ENCODE measurements at regions not wholly inside any gene's neighbourhood (a gene's known extent, or its start where the extent isn't known, plus 50 kb on each side); places are given as distances from the start of the nearest gene placed in this dataset.

DNA sequence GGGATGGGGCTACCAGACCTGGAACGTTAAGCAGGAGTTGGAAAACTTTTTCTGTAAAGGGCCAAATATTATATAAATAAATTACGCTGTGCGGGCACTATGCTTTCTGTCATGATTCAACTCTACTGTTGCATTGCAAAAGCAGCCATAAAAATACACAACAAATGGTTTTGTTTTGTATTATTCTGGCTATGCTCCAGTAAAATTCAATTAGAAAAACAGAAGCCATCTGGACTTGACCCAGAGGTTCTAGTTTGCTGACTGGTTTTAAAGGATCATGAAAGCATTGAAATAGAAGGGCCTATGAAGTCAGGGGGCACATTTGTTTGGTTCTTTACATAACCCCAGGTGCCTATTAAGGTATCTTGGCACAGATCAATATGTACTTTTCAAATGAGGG, 647.4 kb upstream of the LMCD1 start:
- in situ Hi-C loops (cut with HindIII; ENCODE audit: low pct_ligation_motif_present, low sequenced_read_pairs): no loop called here
- DNase-seq: no peak
- Histone ChIP-seq H3K27me3 (replicated peaks) (no peaks in the 10 kb centered on the region), H3K36me3 (replicated peaks) (no peaks in the 10 kb centered on the region), H3K27ac (no peak overlapping the region), H3K4me3 (ENCODE audit: low read depth, low read length) (no peak overlapping the region)
- TF ChIP-seq, protein P1, sequence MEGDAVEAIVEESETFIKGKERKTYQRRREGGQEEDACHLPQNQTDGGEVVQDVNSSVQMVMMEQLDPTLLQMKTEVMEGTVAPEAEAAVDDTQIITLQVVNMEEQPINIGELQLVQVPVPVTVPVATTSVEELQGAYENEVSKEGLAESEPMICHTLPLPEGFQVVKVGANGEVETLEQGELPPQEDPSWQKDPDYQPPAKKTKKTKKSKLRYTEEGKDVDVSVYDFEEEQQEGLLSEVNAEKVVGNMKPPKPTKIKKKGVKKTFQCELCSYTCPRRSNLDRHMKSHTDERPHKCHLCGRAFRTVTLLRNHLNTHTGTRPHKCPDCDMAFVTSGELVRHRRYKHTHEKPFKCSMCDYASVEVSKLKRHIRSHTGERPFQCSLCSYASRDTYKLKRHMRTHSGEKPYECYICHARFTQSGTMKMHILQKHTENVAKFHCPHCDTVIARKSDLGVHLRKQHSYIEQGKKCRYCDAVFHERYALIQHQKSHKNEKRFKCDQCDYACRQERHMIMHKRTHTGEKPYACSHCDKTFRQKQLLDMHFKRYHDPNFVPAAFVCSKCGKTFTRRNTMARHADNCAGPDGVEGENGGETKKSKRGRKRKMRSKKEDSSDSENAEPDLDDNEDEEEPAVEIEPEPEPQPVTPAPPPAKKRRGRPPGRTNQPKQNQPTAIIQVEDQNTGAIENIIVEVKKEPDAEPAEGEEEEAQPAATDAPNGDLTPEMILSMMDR (IDR thresholded peaks at IDR 0.05; ENCODE audit: low read depth, low read length, missing control alignments): no peak

DNA sequence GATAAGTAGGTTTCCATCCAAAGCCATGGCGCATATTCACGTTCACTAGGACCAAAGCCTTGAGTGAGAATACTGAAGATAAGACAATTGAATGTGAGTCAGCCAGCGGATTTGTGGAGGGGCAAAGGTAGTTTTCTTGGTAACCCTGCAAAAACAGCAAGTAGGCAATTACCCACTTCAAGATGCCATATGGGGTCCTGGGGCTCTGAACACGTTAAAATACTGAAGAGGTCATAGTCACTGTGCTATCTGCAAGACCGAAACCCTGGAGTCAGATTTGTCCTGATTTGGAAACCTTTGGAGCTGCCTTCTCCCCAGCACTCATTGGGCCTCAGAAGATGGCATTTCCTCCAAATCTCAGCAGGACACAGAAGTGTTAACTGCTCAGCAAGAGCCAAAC, 646.9 kb upstream of the LMCD1 start:
- no peak for DNase-seq
- H3K4me3 ChIP-seq (ENCODE audit: low read depth, low read length): no peak overlapping the region
- no peaks in the 10 kb centered on the region for H3K36me3 ChIP-seq (replicated peaks)
- no peaks in the 10 kb centered on the region for H3K27me3 ChIP-seq (replicated peaks)
- no peak overlapping the region for H3K27ac ChIP-seq
- in situ Hi-C loops (cut with HindIII; ENCODE audit: low pct_ligation_motif_present, low sequenced_read_pairs): no loop called here
- TF ChIP-seq, protein P1 (IDR thresholded peaks at IDR 0.05; ENCODE audit: low read depth, low read length, missing control alignments): no peak

DNA sequence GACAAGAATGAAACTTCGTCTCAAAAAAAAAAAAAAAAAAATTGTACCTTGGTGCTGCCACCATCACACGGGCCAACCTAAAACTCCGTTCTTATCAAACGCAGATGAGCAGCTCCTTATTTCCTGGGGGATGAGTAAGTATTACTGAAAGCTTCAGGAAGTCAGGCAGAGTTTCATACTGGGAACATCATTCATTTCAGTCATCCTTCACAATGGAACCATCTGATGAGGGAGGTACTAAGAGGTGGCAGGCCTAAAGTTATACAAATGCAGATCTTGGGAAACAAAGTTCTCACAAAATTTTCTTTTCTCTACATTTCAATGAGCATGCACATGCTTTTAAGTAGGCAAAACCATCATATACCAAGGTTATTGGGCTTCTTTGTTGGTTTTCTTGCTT, 636.0 kb upstream of the LMCD1 start:
- Histone ChIP-seq H3K36me3 (replicated peaks) (no peaks in the 10 kb centered on the region), H3K4me3 (ENCODE audit: low read depth, low read length) (no peak overlapping the region), H3K27me3 (replicated peaks) (no peaks in the 10 kb centered on the region), H3K27ac (no peak overlapping the region)
- TF ChIP-seq, protein P1 (IDR thresholded peaks at IDR 0.05; ENCODE audit: low read depth, low read length, missing control alignments): no peak
- in situ Hi-C loops (cut with HindIII; ENCODE audit: low pct_ligation_motif_present, low sequenced_read_pairs): no loop called here
- no peak for DNase-seq

DNA sequence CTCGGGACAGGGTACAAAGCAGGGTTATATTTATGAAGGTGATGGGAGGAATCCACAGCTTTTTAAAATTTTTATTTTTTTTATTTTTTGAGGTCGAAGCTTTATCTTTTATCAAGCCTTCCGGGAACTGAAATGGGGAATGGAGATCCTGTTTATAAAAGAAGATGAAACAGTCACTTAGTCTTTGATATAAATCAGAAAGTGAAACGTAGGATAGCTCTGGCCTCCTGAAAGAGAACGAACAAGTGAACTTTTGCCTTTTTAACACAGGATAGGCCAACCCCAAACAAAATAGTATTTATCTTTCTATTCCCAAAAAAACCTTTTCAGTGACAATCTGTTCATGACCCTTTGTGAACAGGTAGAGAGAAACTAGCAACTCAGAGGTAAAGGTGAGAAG, 634.0 kb upstream of the LMCD1 start:
- TF ChIP-seq, protein P1 (IDR thresholded peaks at IDR 0.05; ENCODE audit: low read depth, low read length, missing control alignments): no peak
- in situ Hi-C loops (cut with HindIII; ENCODE audit: low pct_ligation_motif_present, low sequenced_read_pairs): no loop called here
- Histone ChIP-seq H3K4me3 (ENCODE audit: low read depth, low read length) (no peak overlapping the region), H3K27ac (no peak overlapping the region), H3K36me3 (replicated peaks) (no peaks in the 10 kb centered on the region), H3K27me3 (replicated peaks) (no peaks in the 10 kb centered on the region)
- DNase-seq: no peak

DNA sequence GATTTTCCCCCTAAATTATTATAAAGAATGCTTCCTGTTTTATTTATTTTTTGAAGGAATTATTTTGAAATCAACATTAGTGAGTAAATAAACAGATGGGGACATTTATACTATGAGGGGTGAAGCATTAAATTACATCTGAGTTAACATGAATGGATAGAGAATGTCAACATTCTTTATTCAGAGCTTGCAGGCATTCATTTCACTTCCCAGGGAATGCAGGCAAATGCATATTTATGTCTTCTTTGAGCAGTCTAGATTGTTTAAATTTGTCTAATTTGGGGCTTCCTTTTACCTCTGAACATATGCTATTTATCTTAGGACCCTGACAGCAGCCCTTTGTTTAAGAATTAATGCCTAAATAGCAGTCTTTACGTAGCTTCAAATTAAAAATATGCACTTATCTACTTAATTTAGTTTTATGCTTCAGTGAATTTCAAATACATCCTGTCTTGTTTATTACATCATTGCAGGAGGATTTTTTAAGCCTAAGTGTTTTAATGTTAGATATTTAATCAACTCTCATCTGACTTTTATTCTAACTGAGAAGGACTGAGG, 630.5 kb upstream of the LMCD1 start:
- Histone ChIP-seq H3K27me3 (replicated peaks) (no peaks in the 10 kb centered on the region), H3K27ac (no peak overlapping the region), H3K4me3 (ENCODE audit: low read depth, low read length) (no peak overlapping the region), H3K36me3 (replicated peaks) (no peaks in the 10 kb centered on the region)
- in situ Hi-C loops (cut with HindIII; ENCODE audit: low pct_ligation_motif_present, low sequenced_read_pairs): no loop called here
- no peak for DNase-seq
- TF ChIP-seq, protein P1 (IDR thresholded peaks at IDR 0.05; ENCODE audit: low read depth, low read length, missing control alignments): no peak

DNA sequence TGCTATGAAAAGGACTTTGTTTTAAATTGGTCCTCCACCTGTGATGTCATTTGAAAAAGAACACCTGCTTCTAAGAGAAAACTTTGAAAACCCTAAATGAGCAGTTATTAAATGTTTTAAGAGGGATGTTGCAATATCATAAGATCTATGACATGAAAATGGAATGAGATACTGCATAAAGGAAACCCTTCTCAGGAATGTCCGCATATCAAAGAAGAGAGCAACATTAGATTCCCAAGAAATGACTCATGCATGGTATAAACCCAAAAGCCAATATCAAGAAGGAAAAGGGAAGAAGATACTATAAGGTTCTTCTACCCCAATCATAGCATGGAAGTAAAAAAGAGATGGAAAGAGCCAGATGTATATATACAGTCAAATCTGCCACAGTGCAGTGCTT, 627.5 kb upstream of the LMCD1 start:
- H3K27me3 ChIP-seq (replicated peaks): no peaks in the 10 kb centered on the region
- H3K36me3 ChIP-seq (replicated peaks): no peaks in the 10 kb centered on the region
- in situ Hi-C loops (cut with HindIII; ENCODE audit: low pct_ligation_motif_present, low sequenced_read_pairs): no loop called here
- DNase-seq: no peak
- TF ChIP-seq, protein P1 (IDR thresholded peaks at IDR 0.05; ENCODE audit: low read depth, low read length, missing control alignments): no peak
- no peak overlapping the region for H3K4me3 ChIP-seq (ENCODE audit: low read depth, low read length)
- no peak overlapping the region for H3K27ac ChIP-seq

Measured in brain microvascular endothelial cell (primary cell).